Fibroblast of lung (primary cell): ENCODE measurements at regions not wholly inside any gene's neighbourhood (a gene's known extent, or its start where the extent isn't known, plus 50 kb on each side); places are given as distances from the start of the nearest gene placed in this dataset.

Experiments
- EZH2 ChIP-seq: IDR thresholded peaks from 2 replicates; pipeline ENCODE4 v1.5.1; 2012; ENCODE audit warnings: low read length, control low read depth, mild to moderate bottlenecking; ENCODE audit errors: missing control alignments
- TF ChIP-seq, protein P1 (sequence below), 2 donors: IDR thresholded peaks in 1 of 2; conservative IDR thresholded peaks in 1 of 2; 1 replicate in 1 of 2; 2 replicates in 1 of 2; pipeline ENCODE4 v1.5.1; 2011 to 2012; ENCODE audit warnings: low read length in 2 of 2, control low read depth in 1 of 2, inconsistent platforms in 1 of 2, low read depth in 1 of 2, mild to moderate bottlenecking in 1 of 2

DNA sequence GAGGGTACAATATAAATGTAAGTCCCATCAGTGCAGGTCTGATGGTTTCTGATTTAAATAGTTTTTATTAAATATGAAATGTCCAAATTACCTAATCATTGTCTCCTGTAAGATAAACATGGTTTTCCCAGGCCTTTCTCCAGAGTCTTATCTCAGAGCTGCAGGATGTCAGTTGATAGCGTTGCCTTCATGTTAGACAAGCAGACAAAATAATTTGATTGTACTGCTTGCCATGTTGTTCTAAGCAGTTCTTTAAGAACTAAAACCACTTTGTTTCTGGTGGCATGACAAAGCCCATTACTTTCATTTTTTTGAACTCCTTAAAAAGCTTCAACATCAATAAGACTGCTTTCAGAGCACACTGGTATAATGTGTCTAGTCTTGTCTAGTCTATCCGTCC lies 1073.5 kb downstream of the MAT2B start:
- TF ChIP-seq, protein P1, sequence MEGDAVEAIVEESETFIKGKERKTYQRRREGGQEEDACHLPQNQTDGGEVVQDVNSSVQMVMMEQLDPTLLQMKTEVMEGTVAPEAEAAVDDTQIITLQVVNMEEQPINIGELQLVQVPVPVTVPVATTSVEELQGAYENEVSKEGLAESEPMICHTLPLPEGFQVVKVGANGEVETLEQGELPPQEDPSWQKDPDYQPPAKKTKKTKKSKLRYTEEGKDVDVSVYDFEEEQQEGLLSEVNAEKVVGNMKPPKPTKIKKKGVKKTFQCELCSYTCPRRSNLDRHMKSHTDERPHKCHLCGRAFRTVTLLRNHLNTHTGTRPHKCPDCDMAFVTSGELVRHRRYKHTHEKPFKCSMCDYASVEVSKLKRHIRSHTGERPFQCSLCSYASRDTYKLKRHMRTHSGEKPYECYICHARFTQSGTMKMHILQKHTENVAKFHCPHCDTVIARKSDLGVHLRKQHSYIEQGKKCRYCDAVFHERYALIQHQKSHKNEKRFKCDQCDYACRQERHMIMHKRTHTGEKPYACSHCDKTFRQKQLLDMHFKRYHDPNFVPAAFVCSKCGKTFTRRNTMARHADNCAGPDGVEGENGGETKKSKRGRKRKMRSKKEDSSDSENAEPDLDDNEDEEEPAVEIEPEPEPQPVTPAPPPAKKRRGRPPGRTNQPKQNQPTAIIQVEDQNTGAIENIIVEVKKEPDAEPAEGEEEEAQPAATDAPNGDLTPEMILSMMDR (conservative IDR thresholded peaks at IDR 0.05 in 1 of 2, IDR thresholded peaks at IDR 0.05 in 1 of 2; ENCODE audit: low read depth in 1 of 2, low read length in 2 of 2) = no peak
- TF ChIP-seq EZH2 = no peak
